LNCAP (cell line): ENCODE measurements at regions not wholly inside any gene's neighbourhood (a gene's known extent, or its start where the extent isn't known, plus 50 kb on each side); places are given as distances from the start of the nearest gene placed in this dataset.

Source experiments
- CTCF ChIP-seq: fragments of 450-650 bp; IDR thresholded peaks from 2 replicates; pipeline ENCODE4 v1.5.1; 2017; ENCODE audit warnings: mild to moderate bottlenecking

- no peak for TF ChIP-seq CTCF
Observed at GRCh38 chr1:239436286-239436685, 49.9 kb downstream of the CHRM3 start.

- no peak for TF ChIP-seq CTCF
Observed at GRCh38 chr1:239437822-239438221, 51.5 kb downstream of the CHRM3 start.

GRCh38 chr1:239438891-239439290 lies 52.5 kb downstream of the CHRM3 start:
- no peak for TF ChIP-seq CTCF

GRCh38 chr1:239443361-239443760 lies 57.0 kb downstream of the CHRM3 start:
- TF ChIP-seq CTCF = no peak

- no peak for TF ChIP-seq CTCF
Observed at GRCh38 chr1:239446611-239447010, 60.2 kb downstream of the CHRM3 start.

- no peak for TF ChIP-seq CTCF
Observed at GRCh38 chr1:239448911-239449310, 62.5 kb downstream of the CHRM3 start.

GRCh38 chr1:239455743-239456142 lies 69.4 kb downstream of the CHRM3 start:
- no peak for TF ChIP-seq CTCF

GRCh38 chr1:239456788-239457187 lies 70.4 kb downstream of the CHRM3 start:
- no peak for TF ChIP-seq CTCF
